ENCODE measurements at regions not wholly inside any gene's neighbourhood (a gene's known extent, or its start where the extent isn't known, plus 50 kb on each side); places are given as distances from the start of the nearest gene placed in this dataset.

- DNase-seq (no peak), ATAC-seq (ENCODE audit: low read depth in 2 of 2) (no peak)
- Mint-ChIP-seq H3K27me3 (peaks cover 8 to 40% (median 23%) of the 10 kb centered on the region in 3 donors), H3K9me3 (peaks cover 0 to 15% (median 3%) of the 10 kb centered on the region in 7 donors), H3K4me3 (no peak overlapping the region), H3K4me1 (peaks cover 0 to 3% (median 0%) of the 10 kb centered on the region in 3 donors), H3K36me3 (no peaks in the 10 kb centered on the region), H3K27ac (no peak overlapping the region)
These were observed 80.6 kb upstream of the PRR20G start for GRCh38 chr3:127368186-127369032.

GRCh38 chr3:127367593-127367992 lies 79.7 kb upstream of the PRR20G start:
- Mint-ChIP-seq H3K27ac (no peak overlapping the region), H3K9me3 (peaks cover 0 to 16% (median 3%) of the 10 kb centered on the region in 7 donors), H3K4me1 (peaks cover 0 to 3% (median 0%) of the 10 kb centered on the region in 3 donors), H3K4me3 (no peak overlapping the region), H3K36me3 (no peaks in the 10 kb centered on the region), H3K27me3 (peaks cover 8 to 33% (median 25%) of the 10 kb centered on the region in 3 donors)
- ATAC-seq (ENCODE audit: low read depth in 2 of 2) (no peak), DNase-seq (no peak)

GRCh38 chr3:127366383-127366782 lies 78.5 kb upstream of the PRR20G start:
- H3K27me3 Mint-ChIP-seq = peaks cover 4 to 26% (median 21%) of the 10 kb centered on the region in 3 donors
- H3K9me3 Mint-ChIP-seq = peaks cover 0 to 16% (median 3%) of the 10 kb centered on the region in 7 donors
- H3K36me3 Mint-ChIP-seq = no peaks in the 10 kb centered on the region
- H3K4me1 Mint-ChIP-seq = no peaks in the 10 kb centered on the region
- ATAC-seq (ENCODE audit: low read depth in 2 of 2) (no peak), DNase-seq (no peak)
- H3K4me3 Mint-ChIP-seq = no peak overlapping the region
- H3K27ac Mint-ChIP-seq = no peak overlapping the region

GRCh38 chr3:127365163-127365798 lies 77.4 kb upstream of the PRR20G start:
- Mint-ChIP-seq H3K4me3 (no peak overlapping the region), H3K36me3 (no peaks in the 10 kb centered on the region), H3K27me3 (peaks cover 4 to 23% (median 20%) of the 10 kb centered on the region in 3 donors), H3K27ac (no peak overlapping the region), H3K4me1 (no peaks in the 10 kb centered on the region), H3K9me3 (peaks cover 0 to 16% (median 2%) of the 10 kb centered on the region in 7 donors)
- no peak for DNase-seq
- no peak for ATAC-seq (ENCODE audit: low read depth in 2 of 2)

- DNase-seq = no peak
- H3K36me3 Mint-ChIP-seq = no peaks in the 10 kb centered on the region
These were observed 76.0 kb upstream of the PRR20G start for GRCh38 chr3:127363891-127364290.

GRCh38 chr3:127363171-127363570 lies 75.3 kb upstream of the PRR20G start:
- ATAC-seq (ENCODE audit: low read depth in 2 of 2) = no peak
- H3K4me3 Mint-ChIP-seq = no peak overlapping the region
- peaks cover 2 to 18% (median 8%) of the 10 kb centered on the region in 7 donors for H3K9me3 Mint-ChIP-seq
- no peaks in the 10 kb centered on the region for H3K4me1 Mint-ChIP-seq
- H3K27ac Mint-ChIP-seq = no peak overlapping the region
- H3K36me3 Mint-ChIP-seq = no peaks in the 10 kb centered on the region
- H3K27me3 Mint-ChIP-seq = peaks cover 4 to 20% (median 17%) of the 10 kb centered on the region in 3 donors
- no peak for DNase-seq

More at GRCh38 chr3:127363891-127364290, 76.0 kb upstream of the PRR20G start:
- no peak overlapping the region for H3K27ac Mint-ChIP-seq
- H3K4me3 Mint-ChIP-seq = peak overlapping the region in 1 of 8 donors; percentile 26
- ATAC-seq (ENCODE audit: low read depth in 2 of 2) = no peak
- peaks cover 0 to 16% (median 3%) of the 10 kb centered on the region in 7 donors for H3K9me3 Mint-ChIP-seq
- peaks cover 4 to 23% (median 20%) of the 10 kb centered on the region in 3 donors for H3K27me3 Mint-ChIP-seq
- no peaks in the 10 kb centered on the region for H3K4me1 Mint-ChIP-seq

- H3K4me1 Mint-ChIP-seq = no peaks in the 10 kb centered on the region
- H3K36me3 Mint-ChIP-seq = peaks cover 0 to 12% of the 10 kb centered on the region in 2 donors
- H3K9me3 Mint-ChIP-seq = peaks cover 9 to 42% (median 26%) of the 10 kb centered on the region in 7 donors
- H3K4me3 Mint-ChIP-seq = no peak overlapping the region
- DNase-seq (no peak), ATAC-seq (ENCODE audit: low read depth in 2 of 2) (no peak)
- H3K27me3 Mint-ChIP-seq = peaks cover 4 to 6% (median 6%) of the 10 kb centered on the region in 3 donors
- H3K27ac Mint-ChIP-seq = no peak overlapping the region
These were observed 72.8 kb upstream of the PRR20G start for GRCh38 chr3:127360647-127361046.

GRCh38 chr3:127358641-127359040 lies 70.8 kb upstream of the PRR20G start:
- Mint-ChIP-seq H3K27ac (peak overlapping the region in 1 of 6 donors; percentile 29), H3K27me3 (peaks cover 2 to 6% (median 6%) of the 10 kb centered on the region in 3 donors), H3K9me3 (peaks cover 11 to 38% (median 27%) of the 10 kb centered on the region in 7 donors), H3K4me3 (peak overlapping the region in 1 of 8 donors; percentile 66), H3K36me3 (peaks cover 0 to 12% of the 10 kb centered on the region in 2 donors), H3K4me1 (no peaks in the 10 kb centered on the region)
- no peak for ATAC-seq (ENCODE audit: low read depth in 2 of 2)
- DNase-seq = no peak

GRCh38 chr3:127356381-127356780 lies 68.5 kb upstream of the PRR20G start:
- Mint-ChIP-seq H3K27me3 (peaks cover under 1 to 12% (median 9%) of the 10 kb centered on the region in 3 donors), H3K27ac (no peak overlapping the region), H3K36me3 (peaks cover 0 to 12% of the 10 kb centered on the region in 2 donors), H3K9me3 (peaks cover 12 to 38% (median 27%) of the 10 kb centered on the region in 7 donors), H3K4me3 (no peak overlapping the region), H3K4me1 (no peaks in the 10 kb centered on the region)
- DNase-seq (no peak), ATAC-seq (ENCODE audit: low read depth in 2 of 2) (no peak)

- Mint-ChIP-seq H3K27ac (no peak overlapping the region), H3K4me1 (no peaks in the 10 kb centered on the region), H3K36me3 (peaks cover 0 to 12% of the 10 kb centered on the region in 2 donors), H3K27me3 (peaks cover 4 to 23% (median 18%) of the 10 kb centered on the region in 3 donors), H3K9me3 (peaks cover 12 to 38% (median 27%) of the 10 kb centered on the region in 7 donors), H3K4me3 (no peak overlapping the region)
- no peak for ATAC-seq (ENCODE audit: low read depth in 2 of 2)
- DNase-seq = no peak
These were observed 66.9 kb upstream of the PRR20G start for GRCh38 chr3:127354761-127355160.

- DNase-seq (no peak), ATAC-seq (ENCODE audit: low read depth in 2 of 2) (no peak)
- Mint-ChIP-seq H3K36me3 (peaks cover 0 to 10% of the 10 kb centered on the region in 2 donors), H3K27ac (no peak overlapping the region), H3K27me3 (peaks cover 8 to 23% (median 18%) of the 10 kb centered on the region in 3 donors), H3K4me1 (no peaks in the 10 kb centered on the region), H3K4me3 (no peak overlapping the region), H3K9me3 (peaks cover 9 to 42% (median 24%) of the 10 kb centered on the region in 7 donors)
These were observed 64.8 kb upstream of the PRR20G start for GRCh38 chr3:127352612-127353011.

GRCh38 chr3:127351775-127352350 lies 64.0 kb upstream of the PRR20G start:
- ATAC-seq (ENCODE audit: low read depth in 2 of 2) (no peak), DNase-seq (no peak)
- no peaks in the 10 kb centered on the region for H3K4me1 Mint-ChIP-seq
- no peak overlapping the region for H3K27ac Mint-ChIP-seq
- peaks cover 0 to 6% of the 10 kb centered on the region in 2 donors for H3K36me3 Mint-ChIP-seq
- H3K4me3 Mint-ChIP-seq = no peak overlapping the region
- peaks cover 12 to 27% (median 21%) of the 10 kb centered on the region in 3 donors for H3K27me3 Mint-ChIP-seq
- peaks cover 5 to 38% (median 17%) of the 10 kb centered on the region in 7 donors for H3K9me3 Mint-ChIP-seq

GRCh38 chr3:127351321-127351720 lies 63.5 kb upstream of the PRR20G start:
- Mint-ChIP-seq H3K9me3 (peaks cover 7 to 32% (median 16%) of the 10 kb centered on the region in 7 donors), H3K27me3 (peaks cover 17 to 33% (median 27%) of the 10 kb centered on the region in 3 donors), H3K4me1 (no peaks in the 10 kb centered on the region), H3K27ac (no peak overlapping the region), H3K36me3 (peaks cover 0 to 8% of the 10 kb centered on the region in 2 donors), H3K4me3 (no peak overlapping the region)
- DNase-seq (no peak), ATAC-seq (ENCODE audit: low read depth in 2 of 2) (no peak)

Data from naive B cell (primary cell).